ENCODE measurements at regions not wholly inside any gene's neighbourhood (a gene's known extent, or its start where the extent isn't known, plus 50 kb on each side); places are given as distances from the start of the nearest gene placed in this dataset.

DNA sequence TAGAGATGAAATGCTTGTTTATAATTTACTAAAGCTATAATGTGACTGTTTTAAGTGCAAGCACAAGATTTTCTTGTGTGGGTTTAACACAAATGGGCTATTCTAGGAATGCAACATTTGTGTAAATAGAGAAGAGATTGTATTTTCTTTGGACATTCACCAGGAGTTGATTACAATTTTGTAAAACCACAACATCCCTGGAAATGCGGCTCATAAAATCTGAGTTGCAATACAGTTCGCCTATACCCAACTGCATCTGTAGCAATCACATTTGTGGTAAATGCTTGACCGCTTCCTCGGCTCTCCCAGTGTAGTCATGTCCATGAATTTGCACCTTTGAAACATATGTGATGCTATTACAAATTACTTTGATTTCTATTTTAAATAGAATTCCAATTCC lies 348.7 kb upstream of the CDH20 start:
- TF ChIP-seq, protein P1, sequence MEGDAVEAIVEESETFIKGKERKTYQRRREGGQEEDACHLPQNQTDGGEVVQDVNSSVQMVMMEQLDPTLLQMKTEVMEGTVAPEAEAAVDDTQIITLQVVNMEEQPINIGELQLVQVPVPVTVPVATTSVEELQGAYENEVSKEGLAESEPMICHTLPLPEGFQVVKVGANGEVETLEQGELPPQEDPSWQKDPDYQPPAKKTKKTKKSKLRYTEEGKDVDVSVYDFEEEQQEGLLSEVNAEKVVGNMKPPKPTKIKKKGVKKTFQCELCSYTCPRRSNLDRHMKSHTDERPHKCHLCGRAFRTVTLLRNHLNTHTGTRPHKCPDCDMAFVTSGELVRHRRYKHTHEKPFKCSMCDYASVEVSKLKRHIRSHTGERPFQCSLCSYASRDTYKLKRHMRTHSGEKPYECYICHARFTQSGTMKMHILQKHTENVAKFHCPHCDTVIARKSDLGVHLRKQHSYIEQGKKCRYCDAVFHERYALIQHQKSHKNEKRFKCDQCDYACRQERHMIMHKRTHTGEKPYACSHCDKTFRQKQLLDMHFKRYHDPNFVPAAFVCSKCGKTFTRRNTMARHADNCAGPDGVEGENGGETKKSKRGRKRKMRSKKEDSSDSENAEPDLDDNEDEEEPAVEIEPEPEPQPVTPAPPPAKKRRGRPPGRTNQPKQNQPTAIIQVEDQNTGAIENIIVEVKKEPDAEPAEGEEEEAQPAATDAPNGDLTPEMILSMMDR (IDR thresholded peaks at IDR 0.05 in 8 of 11, conservative IDR thresholded peaks at IDR 0.05 in 3 of 11): no peak
- TF ChIP-seq POLR2A (IDR thresholded peaks at IDR 0.05) (no peak), POLR2AphosphoS5 (IDR thresholded peaks at IDR 0.05) (no peak)
